ENCODE measurements at regions not wholly inside any gene's neighbourhood (a gene's known extent, or its start where the extent isn't known, plus 50 kb on each side); places are given as distances from the start of the nearest gene placed in this dataset.

- in situ Hi-C loops (cut with MboI; ENCODE audit: low sequenced_read_pairs): no loop called here
Observed at GRCh38 chr3:153311541-153311940, 149.5 kb downstream of the RAP2B start.

- in situ Hi-C loops (cut with MboI; ENCODE audit: low sequenced_read_pairs): no loop called here
Observed at GRCh38 chr3:153313302-153313965, 151.4 kb downstream of the RAP2B start.

GRCh38 chr3:153314038-153314437 is 152.0 kb downstream of the RAP2B start:
- in situ Hi-C loops (cut with MboI; ENCODE audit: low sequenced_read_pairs): no loop called here

- in situ Hi-C loops (cut with MboI; ENCODE audit: low sequenced_read_pairs): no loop called here
Observed at GRCh38 chr3:153315781-153316180, 153.8 kb downstream of the RAP2B start.

GRCh38 chr3:153319705-153320554 is 157.9 kb downstream of the RAP2B start:
- in situ Hi-C loops (cut with MboI; ENCODE audit: low sequenced_read_pairs): no loop called here

- in situ Hi-C loops (cut with MboI; ENCODE audit: low sequenced_read_pairs): no loop called here
Observed at GRCh38 chr3:153320585-153321128, 158.6 kb downstream of the RAP2B start.

- in situ Hi-C loops (cut with MboI; ENCODE audit: low sequenced_read_pairs): no loop called here
Observed at GRCh38 chr3:153328690-153329089, 166.7 kb downstream of the RAP2B start.

- in situ Hi-C loops (cut with MboI; ENCODE audit: low sequenced_read_pairs): no loop called here
Observed at GRCh38 chr3:153330901-153331300, 168.9 kb downstream of the RAP2B start.

GRCh38 chr3:153331676-153332075 is 169.7 kb downstream of the RAP2B start:
- in situ Hi-C loops (cut with MboI; ENCODE audit: low sequenced_read_pairs): no loop called here

- in situ Hi-C loops (cut with MboI; ENCODE audit: low sequenced_read_pairs): no loop called here
Observed at GRCh38 chr3:153334558-153334957, 172.5 kb downstream of the RAP2B start.

GRCh38 chr3:153337369-153337768 is 175.3 kb downstream of the RAP2B start:
- in situ Hi-C loops (cut with MboI; ENCODE audit: low sequenced_read_pairs): no loop called here

GRCh38 chr3:153338487-153338886 is 176.5 kb downstream of the RAP2B start:
- in situ Hi-C loops (cut with MboI; ENCODE audit: low sequenced_read_pairs): no loop called here

GRCh38 chr3:153339065-153339464 is 177.0 kb downstream of the RAP2B start:
- in situ Hi-C loops (cut with MboI; ENCODE audit: low sequenced_read_pairs): no loop called here

GRCh38 chr3:153343988-153344782 is 182.2 kb downstream of the RAP2B start:
- in situ Hi-C loops (cut with MboI; ENCODE audit: low sequenced_read_pairs): no loop called here

GRCh38 chr3:153348457-153349107 is 186.6 kb downstream of the RAP2B start:
- in situ Hi-C loops (cut with MboI; ENCODE audit: low sequenced_read_pairs): no loop called here

- in situ Hi-C loops (cut with MboI; ENCODE audit: low sequenced_read_pairs): no loop called here
Observed at GRCh38 chr3:153349108-153349499, 187.1 kb downstream of the RAP2B start.

GRCh38 chr3:153350420-153350819 is 188.4 kb downstream of the RAP2B start:
- in situ Hi-C loops (cut with MboI; ENCODE audit: low sequenced_read_pairs): no loop called here

- in situ Hi-C loops (cut with MboI; ENCODE audit: low sequenced_read_pairs): no loop called here
Observed at GRCh38 chr3:153354641-153355040, 192.6 kb downstream of the RAP2B start.

GRCh38 chr3:153355559-153355958 is 193.5 kb downstream of the RAP2B start:
- in situ Hi-C loops (cut with MboI; ENCODE audit: low sequenced_read_pairs): no loop called here

- in situ Hi-C loops (cut with MboI; ENCODE audit: low sequenced_read_pairs): no loop called here
Observed at GRCh38 chr3:153356908-153357307, 194.9 kb downstream of the RAP2B start.

- in situ Hi-C loops (cut with MboI; ENCODE audit: low sequenced_read_pairs): no loop called here
Observed at GRCh38 chr3:153357436-153357835, 195.4 kb downstream of the RAP2B start.
